Thyroid gland (tissue), 4 donors: ENCODE measurements at regions not wholly inside any gene's neighbourhood (a gene's known extent, or its start where the extent isn't known, plus 50 kb on each side); places are given as distances from the start of the nearest gene placed in this dataset.

Source experiments
- CTCF ChIP-seq, 6 experiments: fragments of 200-600 bp in 3 of 6; fragments of 450-650 bp in 3 of 6; sonication (generic) in 3 of 6; IDR thresholded peaks; one replicate each; pipeline ENCODE4 v1.5.1; 2016 to 2019; ENCODE audit warnings: antibody characterized with exemption in 6 of 6, mild to moderate bottlenecking in 2 of 6, inconsistent platforms in 1 of 6, moderate library complexity in 1 of 6
- POLR2A ChIP-seq, 2 donors: fragments of 450-650 bp; IDR thresholded peaks; one replicate each; pipeline ENCODE4 v1.6.1; 2017; ENCODE audit warnings: antibody characterized with exemption in 2 of 2, mild to moderate bottlenecking in 2 of 2, moderate library complexity in 1 of 2

- TF ChIP-seq CTCF (IDR thresholded peaks at IDR 0.05) (no peak), POLR2A (IDR thresholded peaks at IDR 0.05) (no peak)
Observed at GRCh38 chr2:138853296-138853695, 73.1 kb upstream of the NXPH2 start.
